ENCODE measurements at regions not wholly inside any gene's neighbourhood (a gene's known extent, or its start where the extent isn't known, plus 50 kb on each side); places are given as distances from the start of the nearest gene placed in this dataset.

DNA sequence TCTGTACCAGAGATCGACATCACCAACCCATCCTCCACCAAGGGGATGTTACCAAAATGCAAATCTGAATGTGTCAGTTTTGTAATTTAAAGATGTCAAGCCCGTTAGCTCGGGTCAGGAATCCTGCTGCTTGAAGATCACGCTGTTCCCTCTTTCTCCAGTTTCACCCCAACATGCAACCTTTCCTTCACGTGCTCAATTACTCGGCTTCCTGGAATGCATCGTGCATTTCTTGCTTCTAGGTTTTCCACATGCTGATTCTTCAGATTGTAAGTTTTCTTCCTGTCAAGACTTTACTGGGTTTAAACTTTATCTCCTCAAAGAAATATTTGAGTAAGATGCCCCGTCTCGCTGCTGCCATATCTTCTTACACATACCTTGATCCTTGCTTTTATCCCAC, 209.5 kb upstream of the SNX2 start:
- Mint-ChIP-seq H3K27ac (no peak overlapping the region), H3K27me3 (no peaks in the 10 kb centered on the region), H3K9me3 (peaks cover 9% of the 10 kb centered on the region), H3K36me3 (no peaks in the 10 kb centered on the region), H3K4me1 (ENCODE audit: low read depth in 2 of 2) (no peaks in the 10 kb centered on the region), H3K4me3 (no peak overlapping the region)
- DNase-seq (ENCODE audit: low spot score) (no peak), ATAC-seq (no peak)

DNA sequence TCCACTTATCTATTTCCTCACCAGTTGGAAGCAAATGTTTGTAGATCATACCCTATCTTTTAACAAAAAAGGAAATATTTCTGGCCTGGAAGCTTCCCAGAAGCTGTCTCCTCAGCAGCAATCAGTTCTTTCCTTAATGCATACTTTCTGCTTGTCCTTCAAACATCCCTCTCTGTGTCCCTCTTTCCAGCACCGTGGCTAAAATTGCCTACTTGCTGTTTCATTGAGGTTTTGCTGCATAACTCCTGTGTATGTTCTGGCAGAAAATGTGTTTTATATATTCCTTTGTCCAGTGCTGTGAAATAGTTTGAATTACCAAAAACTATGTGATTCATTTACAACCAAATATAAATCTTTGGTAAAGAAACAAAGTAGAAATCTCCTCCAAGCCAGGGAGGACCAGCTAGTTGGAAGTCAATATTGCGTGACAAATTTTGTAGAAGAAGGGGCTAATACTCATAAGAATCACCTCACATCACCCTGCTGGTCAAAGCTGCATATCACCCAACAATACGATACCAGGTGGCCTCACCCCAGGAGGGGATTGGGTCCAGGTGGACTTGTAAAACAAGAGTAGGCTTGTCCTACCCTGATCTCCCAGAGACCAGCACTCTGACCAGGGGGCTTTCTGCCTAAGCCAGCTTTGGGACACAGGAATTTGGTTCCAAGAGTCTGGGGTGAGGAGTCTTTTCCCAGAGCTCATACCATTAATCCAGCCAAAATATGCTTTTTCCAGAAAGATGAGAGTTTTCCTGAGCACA, 198.4 kb upstream of the SNX2 start:
- no peak for DNase-seq (ENCODE audit: low spot score)
- ATAC-seq, result no peak
- H3K9me3 Mint-ChIP-seq, result peaks cover 8% of the 10 kb centered on the region
- no peaks in the 10 kb centered on the region for H3K27me3 Mint-ChIP-seq
- H3K4me3 Mint-ChIP-seq, result no peak overlapping the region
- H3K36me3 Mint-ChIP-seq, result no peaks in the 10 kb centered on the region
- H3K27ac Mint-ChIP-seq, result no peak overlapping the region
- no peaks in the 10 kb centered on the region for H3K4me1 Mint-ChIP-seq (ENCODE audit: low read depth in 2 of 2)

GRCh38 chr5:122581629-122582028, 193.3 kb upstream of the SNX2 start:
- H3K27me3 Mint-ChIP-seq, result no peaks in the 10 kb centered on the region
- no peak overlapping the region for H3K4me3 Mint-ChIP-seq
- H3K36me3 Mint-ChIP-seq, result no peaks in the 10 kb centered on the region
- peaks cover 8% of the 10 kb centered on the region for H3K9me3 Mint-ChIP-seq
- no peak overlapping the region for H3K27ac Mint-ChIP-seq
- DNase-seq (ENCODE audit: low spot score) (no peak), ATAC-seq (no peak)
- no peaks in the 10 kb centered on the region for H3K4me1 Mint-ChIP-seq (ENCODE audit: low read depth in 2 of 2)

DNA sequence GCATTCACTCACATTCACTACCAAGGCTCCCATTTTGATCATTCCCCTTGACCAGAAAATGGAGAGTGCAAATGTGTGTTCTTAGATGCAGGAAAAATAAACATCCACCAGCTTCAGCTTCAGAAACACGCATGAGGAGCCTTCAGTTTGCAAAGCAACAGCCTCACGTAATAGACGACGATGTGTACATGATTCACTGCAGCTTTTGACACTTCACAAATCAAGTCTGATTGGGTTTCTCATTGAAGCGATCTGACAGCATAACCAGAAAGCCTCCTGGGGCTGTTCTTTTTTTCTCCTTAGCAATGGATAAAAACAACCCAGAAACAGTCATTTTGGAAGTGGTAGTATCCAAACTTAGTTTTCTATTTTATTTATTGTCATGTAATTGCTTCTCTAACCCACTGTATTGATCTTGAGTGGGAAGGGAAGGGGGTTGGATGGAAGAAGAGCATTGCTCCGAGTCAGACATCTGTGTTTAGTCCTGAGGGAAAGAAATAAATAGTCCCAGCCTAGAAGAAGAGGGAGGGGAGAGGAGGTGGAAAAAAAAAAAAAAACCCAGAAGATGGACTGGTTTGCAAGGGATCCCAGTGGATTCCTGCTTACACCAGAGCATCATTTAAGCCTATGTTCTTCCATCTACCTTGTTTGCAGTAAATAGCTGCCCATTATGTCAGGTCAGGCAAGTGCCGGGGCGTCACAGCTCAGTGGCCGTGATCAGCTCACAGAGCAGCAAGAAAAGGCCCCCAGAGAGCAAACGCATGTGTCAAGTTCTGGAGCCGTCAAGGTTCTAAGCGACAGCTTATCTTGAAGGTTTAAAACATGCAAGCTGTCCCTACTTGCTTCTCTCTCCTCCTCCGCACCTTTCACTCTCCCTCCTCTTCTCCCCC, 190.2 kb upstream of the SNX2 start:
- Mint-ChIP-seq H3K27me3 (no peaks in the 10 kb centered on the region), H3K9me3 (no peaks in the 10 kb centered on the region)
- DNase-seq (ENCODE audit: low spot score), result no peak

GRCh38 chr5:122585371-122585770, 189.5 kb upstream of the SNX2 start:
- Mint-ChIP-seq H3K27ac (no peak overlapping the region), H3K9me3 (no peaks in the 10 kb centered on the region), H3K4me1 (ENCODE audit: low read depth in 2 of 2) (no peaks in the 10 kb centered on the region), H3K36me3 (no peaks in the 10 kb centered on the region), H3K4me3 (no peak overlapping the region), H3K27me3 (no peaks in the 10 kb centered on the region)
- no peak for DNase-seq (ENCODE audit: low spot score)
- no peak for ATAC-seq

More for the DNA sequence above, 190.2 kb upstream of the SNX2 start:
- Mint-ChIP-seq H3K4me1 (ENCODE audit: low read depth in 2 of 2) (no peaks in the 10 kb centered on the region), H3K27ac (no peak overlapping the region), H3K36me3 (no peaks in the 10 kb centered on the region), H3K4me3 (no peak overlapping the region)
- no peak for ATAC-seq

DNA sequence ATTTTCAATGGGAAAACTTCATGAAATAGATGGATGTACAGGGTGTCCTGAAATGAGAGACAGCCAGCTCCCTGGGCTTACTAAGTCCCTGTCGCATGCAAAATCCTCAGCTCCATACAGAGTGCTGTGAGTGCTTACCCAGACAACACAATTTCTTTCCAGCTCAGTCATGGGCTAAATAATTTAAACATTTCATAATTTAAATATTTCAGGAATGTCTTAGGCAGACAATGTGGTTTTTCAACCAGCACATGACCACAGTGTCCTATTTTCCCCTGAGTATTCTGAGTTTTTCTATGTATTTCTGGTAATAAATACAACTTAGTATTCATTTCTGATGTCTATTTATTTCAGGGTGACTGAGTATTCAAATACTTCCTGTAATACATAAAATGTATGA, 188.5 kb upstream of the SNX2 start:
- no peak for ATAC-seq
- H3K36me3 Mint-ChIP-seq, result no peaks in the 10 kb centered on the region
- no peak for DNase-seq (ENCODE audit: low spot score)
- no peak overlapping the region for H3K27ac Mint-ChIP-seq
- no peaks in the 10 kb centered on the region for H3K9me3 Mint-ChIP-seq
- H3K27me3 Mint-ChIP-seq, result no peaks in the 10 kb centered on the region
- no peaks in the 10 kb centered on the region for H3K4me1 Mint-ChIP-seq (ENCODE audit: low read depth in 2 of 2)
- H3K4me3 Mint-ChIP-seq, result no peak overlapping the region

DNA sequence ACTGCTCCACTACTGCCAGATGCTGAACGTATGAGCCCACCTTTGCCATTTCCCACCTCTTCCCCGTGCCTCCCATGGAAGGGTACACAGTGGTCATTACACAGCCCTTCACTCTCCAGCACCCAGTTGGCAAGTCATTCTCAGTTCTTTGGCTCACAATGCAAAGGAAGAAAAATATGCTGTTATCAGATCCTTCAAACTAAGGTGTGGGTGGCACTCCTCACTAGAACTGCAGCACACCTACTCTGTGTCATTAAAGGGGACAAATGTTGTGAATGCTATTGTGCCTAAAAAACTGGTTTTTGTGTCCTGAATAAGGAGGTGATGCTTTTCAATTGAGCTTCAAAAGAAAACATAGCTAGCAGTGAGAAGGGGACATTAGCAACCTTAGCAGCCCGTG, 183.1 kb upstream of the SNX2 start:
- no peaks in the 10 kb centered on the region for H3K36me3 Mint-ChIP-seq
- H3K4me3 Mint-ChIP-seq, result no peak overlapping the region
- no peaks in the 10 kb centered on the region for H3K4me1 Mint-ChIP-seq (ENCODE audit: low read depth in 2 of 2)
- H3K27me3 Mint-ChIP-seq, result no peaks in the 10 kb centered on the region
- no peak for DNase-seq (ENCODE audit: low spot score)
- H3K9me3 Mint-ChIP-seq, result peaks cover 3% of the 10 kb centered on the region
- ATAC-seq, result no peak
- no peak overlapping the region for H3K27ac Mint-ChIP-seq

DNA sequence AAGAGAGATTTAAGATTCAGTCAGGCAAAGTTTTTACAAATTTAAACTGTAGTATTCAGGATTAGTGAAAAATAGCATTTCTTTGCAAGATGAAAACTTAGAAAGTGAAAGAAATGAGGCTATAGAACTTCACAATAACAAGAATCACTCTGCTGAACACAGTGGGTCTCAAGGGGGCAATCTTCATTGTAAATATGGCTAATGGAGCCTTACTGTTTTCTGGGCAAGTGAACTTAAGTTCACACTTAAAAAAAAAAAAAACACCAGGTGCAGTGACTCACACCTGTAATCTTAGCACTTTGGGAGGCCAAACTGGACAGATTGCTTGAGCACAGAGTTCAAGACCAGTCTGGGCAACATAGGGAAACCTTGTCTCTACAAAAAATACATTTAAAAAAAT, 175.9 kb upstream of the SNX2 start:
- DNase-seq (ENCODE audit: low spot score) (no peak), ATAC-seq (no peak)
- Mint-ChIP-seq H3K4me3 (no peak overlapping the region), H3K4me1 (ENCODE audit: low read depth in 2 of 2) (no peaks in the 10 kb centered on the region), H3K36me3 (no peaks in the 10 kb centered on the region), H3K27me3 (no peaks in the 10 kb centered on the region), H3K27ac (no peak overlapping the region), H3K9me3 (peaks cover 13% of the 10 kb centered on the region)

- DNase-seq (ENCODE audit: low spot score), result no peak
- no peaks in the 10 kb centered on the region for H3K36me3 Mint-ChIP-seq
- no peak overlapping the region for H3K4me3 Mint-ChIP-seq
- H3K27me3 Mint-ChIP-seq, result no peaks in the 10 kb centered on the region
- no peaks in the 10 kb centered on the region for H3K4me1 Mint-ChIP-seq (ENCODE audit: low read depth in 2 of 2)
- H3K27ac Mint-ChIP-seq, result no peak overlapping the region
- ATAC-seq, result no peak
- H3K9me3 Mint-ChIP-seq, result peaks cover 13% of the 10 kb centered on the region
Observed at GRCh38 chr5:122600924-122601323, 174.0 kb upstream of the SNX2 start.

- Mint-ChIP-seq H3K4me1 (ENCODE audit: low read depth in 2 of 2) (no peaks in the 10 kb centered on the region), H3K27me3 (no peaks in the 10 kb centered on the region), H3K36me3 (no peaks in the 10 kb centered on the region), H3K27ac (no peak overlapping the region), H3K4me3 (no peak overlapping the region), H3K9me3 (peaks cover 10% of the 10 kb centered on the region)
- DNase-seq (ENCODE audit: low spot score) (no peak), ATAC-seq (no peak)
Observed at GRCh38 chr5:122602700-122603099, 172.2 kb upstream of the SNX2 start.

- no peaks in the 10 kb centered on the region for H3K27me3 Mint-ChIP-seq
- H3K36me3 Mint-ChIP-seq, result no peaks in the 10 kb centered on the region
- peaks cover 6% of the 10 kb centered on the region for H3K9me3 Mint-ChIP-seq
- no peak overlapping the region for H3K4me3 Mint-ChIP-seq
- no peak for ATAC-seq
- no peaks in the 10 kb centered on the region for H3K4me1 Mint-ChIP-seq (ENCODE audit: low read depth in 2 of 2)
- H3K27ac Mint-ChIP-seq, result no peak overlapping the region
- no peak for DNase-seq (ENCODE audit: low spot score)
Observed at GRCh38 chr5:122605236-122605635, 169.6 kb upstream of the SNX2 start.

DNA sequence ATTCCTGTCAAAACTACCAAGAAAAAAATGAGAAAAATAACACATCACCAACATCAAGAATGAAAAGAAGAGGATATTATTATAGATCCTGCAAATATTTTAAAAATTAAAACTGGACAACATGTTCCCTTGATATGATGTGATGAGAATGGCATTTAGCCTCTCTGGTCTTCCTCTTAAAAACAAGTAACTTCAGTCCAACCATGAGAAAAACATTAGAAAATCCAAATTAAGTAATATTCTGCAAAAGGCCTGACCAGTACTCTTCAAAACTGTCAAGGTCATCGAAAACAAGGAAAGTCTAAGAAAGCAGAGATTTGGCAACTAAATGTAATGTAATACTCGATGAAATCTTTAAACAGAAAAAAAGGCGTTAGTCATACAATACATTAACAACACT, 167.1 kb upstream of the SNX2 start:
- DNase-seq (ENCODE audit: low spot score) (no peak), ATAC-seq (no peak)
- no peaks in the 10 kb centered on the region for H3K4me1 Mint-ChIP-seq (ENCODE audit: low read depth in 2 of 2)
- no peaks in the 10 kb centered on the region for H3K36me3 Mint-ChIP-seq
- H3K27ac Mint-ChIP-seq, result no peak overlapping the region
- no peaks in the 10 kb centered on the region for H3K9me3 Mint-ChIP-seq
- no peak overlapping the region for H3K4me3 Mint-ChIP-seq
- H3K27me3 Mint-ChIP-seq, result no peaks in the 10 kb centered on the region

GRCh38 chr5:122608222-122608621, 166.7 kb upstream of the SNX2 start:
- DNase-seq (ENCODE audit: low spot score) (no peak), ATAC-seq (no peak)
- Mint-ChIP-seq H3K4me1 (ENCODE audit: low read depth in 2 of 2) (no peaks in the 10 kb centered on the region), H3K36me3 (no peaks in the 10 kb centered on the region), H3K27ac (no peak overlapping the region), H3K27me3 (no peaks in the 10 kb centered on the region), H3K4me3 (no peak overlapping the region), H3K9me3 (no peaks in the 10 kb centered on the region)

GRCh38 chr5:122611406-122611805, 163.5 kb upstream of the SNX2 start:
- Mint-ChIP-seq H3K36me3 (no peaks in the 10 kb centered on the region), H3K9me3 (no peaks in the 10 kb centered on the region), H3K27me3 (no peaks in the 10 kb centered on the region), H3K4me1 (ENCODE audit: low read depth in 2 of 2) (no peaks in the 10 kb centered on the region), H3K4me3 (no peak overlapping the region), H3K27ac (no peak overlapping the region)
- no peak for ATAC-seq
- DNase-seq (ENCODE audit: low spot score), result no peak
